HG03575 (cell line): ENCODE measurements at regions not wholly inside any gene's neighbourhood (a gene's known extent, or its start where the extent isn't known, plus 50 kb on each side); places are given as distances from the start of the nearest gene placed in this dataset.

Experiments
- ATAC-seq: cut with Tn5 transposase; IDR thresholded peaks from one replicate; pipeline ENCODE4 v1.9.1; 2021; ENCODE audit not compliant: unreplicated experiment, insufficient number of reproducible peaks, low FRiP score; ENCODE audit errors: extremely low read depth

GRCh38 chr4:101604976-101605375 is 185.6 kb upstream of the BANK1 start:
- no peak for ATAC-seq

- ATAC-seq, result no peak
Measured at GRCh38 chr4:101600287-101600686, 190.2 kb upstream of the BANK1 start.

- no peak for ATAC-seq
Measured at GRCh38 chr4:101599620-101600019, 190.9 kb upstream of the BANK1 start.

- no peak for ATAC-seq
Measured at GRCh38 chr4:101596781-101597552, 193.6 kb upstream of the BANK1 start.

- ATAC-seq, result no peak
Measured at GRCh38 chr4:101594588-101594987, 195.9 kb upstream of the BANK1 start.

- no peak for ATAC-seq
Measured at GRCh38 chr4:101593666-101594065, 196.9 kb upstream of the BANK1 start.

GRCh38 chr4:101584306-101584705 is 206.2 kb upstream of the BANK1 start:
- ATAC-seq, result no peak

- no peak for ATAC-seq
Measured at GRCh38 chr4:101563126-101563525, 215.8 kb upstream of the PPP3CA start.

GRCh38 chr4:101556842-101557241 is 209.5 kb upstream of the PPP3CA start:
- no peak for ATAC-seq

- ATAC-seq, result no peak
Measured at GRCh38 chr4:101555341-101555880, 208.1 kb upstream of the PPP3CA start.

- no peak for ATAC-seq
Measured at GRCh38 chr4:101540336-101540735, 193.0 kb upstream of the PPP3CA start.

- no peak for ATAC-seq
Measured at GRCh38 chr4:101528526-101528925, 181.2 kb upstream of the PPP3CA start.

- ATAC-seq, result peak; percentile 94
Measured at GRCh38 chr4:101527188-101527587, 179.9 kb upstream of the PPP3CA start.

GRCh38 chr4:101515566-101515965 is 168.2 kb upstream of the PPP3CA start:
- ATAC-seq, result no peak

- ATAC-seq, result no peak
Measured at GRCh38 chr4:101515099-101515498, 167.8 kb upstream of the PPP3CA start.

- ATAC-seq, result no peak
Measured at GRCh38 chr4:101512416-101512815, 165.1 kb upstream of the PPP3CA start.

- ATAC-seq, result no peak
Measured at GRCh38 chr4:101501421-101501820, 154.1 kb upstream of the PPP3CA start.

GRCh38 chr4:101500742-101501141 is 153.4 kb upstream of the PPP3CA start:
- no peak for ATAC-seq

- no peak for ATAC-seq
Measured at GRCh38 chr4:101475246-101475645, 127.9 kb upstream of the PPP3CA start.

- no peak for ATAC-seq
Measured at GRCh38 chr4:101471201-101471600, 123.9 kb upstream of the PPP3CA start.

- ATAC-seq, result no peak
Measured at GRCh38 chr4:101464596-101464995, 117.3 kb upstream of the PPP3CA start.
